ENCODE measurements at regions not wholly inside any gene's neighbourhood (a gene's known extent, or its start where the extent isn't known, plus 50 kb on each side); places are given as distances from the start of the nearest gene placed in this dataset.

GRCh38 chr5:27523629-27524028 is 485.2 kb upstream of the CDH9 start:
- DNase-seq (ENCODE audit: low read depth) = no peak
- no peak overlapping the region for H3K4me3 ChIP-seq (ENCODE audit: low read length)
- TF ChIP-seq CTCF (IDR thresholded peaks at IDR 0.05; ENCODE audit: insufficient read depth, low read depth, low read length, missing control alignments) = no peak

DNA sequence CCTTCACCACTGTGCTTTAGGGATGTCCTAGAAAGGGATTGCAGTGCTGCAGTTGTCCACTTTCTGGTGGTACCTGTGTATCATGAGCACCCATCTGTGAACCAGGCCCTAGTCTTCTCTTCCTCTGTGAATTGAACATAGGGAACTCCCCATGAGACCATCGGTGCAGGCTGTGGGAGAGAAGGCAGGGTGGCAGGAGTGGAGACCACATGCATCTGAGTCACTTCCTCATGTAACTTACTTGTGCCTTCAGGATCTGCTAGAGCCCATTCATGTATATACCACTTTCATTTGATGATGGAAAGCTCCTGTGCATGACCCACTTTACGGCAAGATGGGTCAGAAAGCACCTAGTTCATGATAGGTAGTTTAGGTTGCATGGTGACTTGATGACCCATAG is 478.1 kb upstream of the CDH9 start:
- peak; percentile 1 for DNase-seq (ENCODE audit: low read depth)
- H3K4me3 ChIP-seq (ENCODE audit: low read length) = no peak overlapping the region

GRCh38 chr5:27511061-27511460 is 472.7 kb upstream of the CDH9 start:
- TF ChIP-seq CTCF (IDR thresholded peaks at IDR 0.05; ENCODE audit: insufficient read depth, low read depth, low read length, missing control alignments) = no peak
- no peak for DNase-seq (ENCODE audit: low read depth)
- H3K4me3 ChIP-seq (ENCODE audit: low read length) = no peak overlapping the region

More for the DNA sequence above, 478.1 kb upstream of the CDH9 start:
- no peak for TF ChIP-seq CTCF (IDR thresholded peaks at IDR 0.05; ENCODE audit: insufficient read depth, low read depth, low read length, missing control alignments)

- H3K4me3 ChIP-seq (ENCODE audit: low read length) = no peak overlapping the region
- TF ChIP-seq CTCF (IDR thresholded peaks at IDR 0.05; ENCODE audit: insufficient read depth, low read depth, low read length, missing control alignments) = no peak
- DNase-seq (ENCODE audit: low read depth) = no peak
These were observed 465.4 kb upstream of the CDH9 start for GRCh38 chr5:27503813-27504212.

GRCh38 chr5:27502236-27502635 is 463.9 kb upstream of the CDH9 start:
- no peak for DNase-seq (ENCODE audit: low read depth)
- no peak for TF ChIP-seq CTCF (IDR thresholded peaks at IDR 0.05; ENCODE audit: insufficient read depth, low read depth, low read length, missing control alignments)
- no peak overlapping the region for H3K4me3 ChIP-seq (ENCODE audit: low read length)

DNA sequence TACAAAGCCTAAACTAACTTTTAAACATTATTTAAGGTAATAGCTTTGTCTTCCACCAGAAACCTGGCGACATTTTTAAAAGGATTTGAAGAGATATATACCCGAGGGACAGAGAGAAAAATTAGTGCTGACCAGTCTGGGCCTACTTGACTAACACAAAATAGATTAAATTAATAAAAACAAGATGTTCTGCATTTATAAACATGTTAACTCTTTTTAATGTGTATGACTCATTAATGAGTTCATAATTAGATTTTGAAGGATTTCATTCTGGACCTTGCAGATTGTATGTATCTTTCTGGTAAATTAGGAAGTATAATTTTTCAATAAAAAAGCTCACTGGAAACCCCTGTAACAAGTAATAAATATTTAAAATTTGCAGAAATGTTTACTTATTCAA is 459.1 kb upstream of the CDH9 start:
- no peak for TF ChIP-seq CTCF (IDR thresholded peaks at IDR 0.05; ENCODE audit: insufficient read depth, low read depth, low read length, missing control alignments)
- no peak overlapping the region for H3K4me3 ChIP-seq (ENCODE audit: low read length)
- DNase-seq (ENCODE audit: low read depth) = no peak

DNA sequence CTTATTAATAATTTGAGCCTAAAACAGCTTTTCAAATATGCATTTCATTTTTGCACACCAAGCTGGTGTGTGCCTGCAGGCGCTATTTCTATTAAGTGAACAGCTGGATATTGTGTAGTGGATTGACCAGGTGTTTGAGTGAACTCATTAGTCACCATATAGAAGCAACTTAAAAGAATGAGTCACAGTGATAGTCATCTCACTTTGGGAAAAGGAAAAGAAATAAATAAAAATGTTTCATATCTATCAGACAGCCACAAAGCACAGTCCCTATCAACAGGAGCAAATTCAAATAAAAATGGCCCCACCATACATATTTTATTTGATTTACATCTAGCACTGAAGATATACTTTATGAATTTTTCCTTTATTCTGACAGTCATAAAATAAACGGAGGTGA is 456.5 kb upstream of the CDH9 start:
- H3K4me3 ChIP-seq (ENCODE audit: low read length) = no peak overlapping the region
- peak; percentile 92 for DNase-seq (ENCODE audit: low read depth)
- TF ChIP-seq CTCF (IDR thresholded peaks at IDR 0.05; ENCODE audit: insufficient read depth, low read depth, low read length, missing control alignments) = no peak

Data from epithelial cell of esophagus (primary cell).